Small intestine (tissue), 7 donors: ENCODE measurements at regions not wholly inside any gene's neighbourhood (a gene's known extent, or its start where the extent isn't known, plus 50 kb on each side); places are given as distances from the start of the nearest gene placed in this dataset.

ENCODE experiments used
- DNase-seq, 2 donors: peaks; one replicate each; pipeline versions ENCODE4 v3.0.0 to v3.0.0-alpha.2; 2013
- FAIRE-seq: peaks from 2 replicates; lab custom pipeline; 2012; peaks lifted over from hg19 to GRCh38; lab: Jason Lieb, UNC
- H3K27ac ChIP-seq, 3 donors: one replicate each; pipeline ENCODE4 v1.5.1; 2013; ENCODE audit warnings: low read length in 2 of 3, mild to moderate bottlenecking in 2 of 3, control low read depth in 1 of 3, inconsistent platforms in 1 of 3, low read depth in 1 of 3, moderate library complexity in 1 of 3
- H3K27me3 ChIP-seq, 3 donors: one replicate each; pipeline ENCODE4 v1.6.1; 2013; ENCODE audit warnings: low read length in 3 of 3, inconsistent platforms in 1 of 3; ENCODE audit not compliant: control insufficient read depth in 3 of 3, insufficient read depth in 3 of 3
- H3K36me3 ChIP-seq, 3 donors: one replicate each; pipeline ENCODE4 v1.6.1; 2013; ENCODE audit warnings: low read length in 3 of 3, inconsistent platforms in 1 of 3, low read depth in 1 of 3, mild to moderate bottlenecking in 1 of 3, moderate library complexity in 1 of 3; ENCODE audit not compliant: control insufficient read depth in 3 of 3, insufficient read depth in 2 of 3
- H3K4me1 ChIP-seq, 3 donors: one replicate each; pipeline ENCODE4 v1.6.1; 2013; ENCODE audit warnings: low read length in 2 of 3, inconsistent platforms in 1 of 3, low read depth in 1 of 3, mild to moderate bottlenecking in 1 of 3, moderate library complexity in 1 of 3; ENCODE audit not compliant: control insufficient read depth in 3 of 3, insufficient read depth in 2 of 3
- H3K4me3 ChIP-seq, 3 donors: one replicate each; pipeline ENCODE4 v1.5.1; 2013; ENCODE audit warnings: low read length in 3 of 3, control low read depth in 1 of 3, inconsistent platforms in 1 of 3, low read depth in 1 of 3, mild to moderate bottlenecking in 1 of 3, moderate library complexity in 1 of 3
- H3K9me3 ChIP-seq, 2 donors: one replicate each; pipeline ENCODE4 v1.6.1; 2013; ENCODE audit warnings: low read depth in 1 of 2, low read length in 1 of 2; ENCODE audit not compliant: control insufficient read depth in 2 of 2, insufficient read depth in 1 of 2
- WGBS, 3 donors: extraction: QIAGEN DNeasy Blood & Tissue Kit; methylation state at CpG; one replicate each; pipeline ENCODE4 v1.1.7; 2013; 5-methylcytosine and 5-hydroxymethylcytosine counted together
- donor health status: healthy with polysubstance abuse.
- donor health status: control.
- donor health status: control.
- donor health status: Bipolar disorder and iron deficiency.
- donor health status: healthy.

DNA sequence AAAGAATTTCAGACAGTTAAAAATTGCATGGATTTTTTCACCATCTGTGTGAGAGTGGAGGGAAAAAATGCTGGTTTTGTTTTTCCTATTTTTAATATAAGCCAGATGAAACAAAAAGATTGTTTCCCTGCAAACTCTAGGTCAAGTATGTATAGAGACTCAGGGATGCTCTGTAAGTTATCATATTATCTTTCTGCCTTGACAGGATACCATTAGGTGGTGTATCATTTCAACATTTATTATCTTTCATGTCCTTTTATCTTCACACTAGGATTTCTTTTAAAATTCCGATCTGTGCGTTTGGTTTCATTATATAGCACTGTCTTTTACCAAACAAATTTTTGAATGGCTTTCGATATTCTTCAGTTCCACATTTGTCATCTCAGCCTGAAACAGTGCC lies 225.3 kb downstream of the EN1 start:
- Histone ChIP-seq H3K9me3 (peaks cover 0 to 1% of the 10 kb centered on the region in 2 donors), H3K27ac (no peak overlapping the region), H3K4me1 (no peaks in the 10 kb centered on the region), H3K27me3 (peaks cover 0 to 3% (median 0%) of the 10 kb centered on the region in 3 donors), H3K36me3 (no peaks in the 10 kb centered on the region), H3K4me3 (no peak overlapping the region)
- DNase-seq (no peak), FAIRE-seq (no peak)
- WGBS, 3 donors, result 70 to 92% (median 91%) methylated on average over 3 of the region's 3 CpGs

DNA sequence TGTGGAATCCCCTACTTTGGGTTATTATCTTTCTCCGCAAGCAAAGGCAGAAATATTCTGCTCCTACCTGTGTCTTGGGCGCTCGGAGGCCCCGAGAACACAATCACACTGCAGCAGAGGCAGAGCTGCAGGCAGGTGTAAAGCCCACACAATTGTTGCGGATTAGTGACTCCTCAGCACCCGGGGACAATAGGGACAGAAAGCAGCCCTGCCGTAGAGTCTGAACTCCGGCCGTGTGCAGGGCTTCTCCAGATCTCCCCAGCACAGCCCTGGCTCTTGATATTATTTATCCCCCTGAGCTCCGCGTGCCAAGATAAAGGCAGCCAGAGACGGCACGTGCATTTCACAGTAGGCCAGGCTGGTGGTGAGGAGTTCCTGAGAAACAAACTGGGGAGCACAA lies 229.2 kb downstream of the EN1 start:
- DNase-seq (no peak), FAIRE-seq (no peak)
- Histone ChIP-seq H3K4me1 (peaks cover 0 to 19% (median 0%) of the 10 kb centered on the region in 3 donors), H3K4me3 (no peak overlapping the region), H3K9me3 (no peaks in the 10 kb centered on the region), H3K27me3 (peaks cover 0 to 3% (median 0%) of the 10 kb centered on the region in 3 donors), H3K36me3 (no peaks in the 10 kb centered on the region), H3K27ac (no peak overlapping the region)
- 86 to 91% (median 86%) methylated on average over 13 of the region's 13 CpGs for WGBS, 3 donors

DNA sequence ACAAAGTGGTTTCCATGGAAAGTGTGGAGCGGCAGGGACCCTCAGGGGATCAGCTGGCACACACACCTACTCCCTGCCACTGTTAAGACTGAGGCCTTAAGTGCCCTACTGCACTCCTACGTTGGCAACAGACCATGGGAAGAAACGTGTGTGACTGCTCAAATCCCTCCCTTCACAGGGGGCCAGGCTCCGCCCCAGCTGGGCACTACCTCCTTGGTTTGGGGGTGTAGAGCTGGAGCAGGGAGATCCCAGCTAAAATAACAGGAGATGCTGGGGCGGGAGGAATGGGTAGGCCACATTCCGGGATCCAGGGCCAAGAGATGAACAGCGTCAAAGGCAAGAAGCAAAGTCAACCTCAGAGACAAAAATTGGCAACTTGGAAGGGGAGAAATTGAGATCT lies 231.0 kb downstream of the EN1 start:
- FAIRE-seq, result no peak
- peaks cover 0 to 31% (median 0%) of the 10 kb centered on the region in 3 donors for H3K4me1 ChIP-seq
- H3K27ac ChIP-seq, result no peak overlapping the region
- no peak overlapping the region for H3K4me3 ChIP-seq
- peaks cover 0 to 3% (median 0%) of the 10 kb centered on the region in 3 donors for H3K27me3 ChIP-seq
- DNase-seq, result no peak
- 84 to 90% (median 86%) methylated on average over 7 of the region's 7 CpGs for WGBS, 3 donors
- H3K9me3 ChIP-seq, result no peaks in the 10 kb centered on the region
- H3K36me3 ChIP-seq, result no peaks in the 10 kb centered on the region

DNA sequence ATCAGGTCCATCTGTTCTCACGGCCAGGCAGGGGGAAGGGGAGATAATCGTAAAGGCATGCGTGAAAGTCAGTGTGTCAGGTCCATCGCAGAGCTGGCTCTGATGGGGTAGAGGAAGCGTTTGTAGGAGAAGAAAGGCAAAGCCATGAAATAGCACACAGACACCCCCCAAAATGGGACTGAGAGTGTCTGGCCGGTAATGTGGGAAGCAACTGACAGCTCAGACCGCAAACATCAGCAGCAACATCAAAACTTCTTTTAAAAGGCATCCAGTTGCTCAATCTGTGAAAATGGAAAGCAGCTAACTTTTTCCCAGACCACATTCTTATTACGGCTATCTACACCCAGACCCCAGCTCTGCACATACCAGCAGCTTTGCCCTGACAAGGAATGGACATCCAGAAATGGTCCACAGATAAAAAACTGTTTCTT lies 232.6 kb downstream of the EN1 start:
- peak in 1 of 2 donors; percentile 42 for DNase-seq
- H3K36me3 ChIP-seq, result no peaks in the 10 kb centered on the region
- peaks cover 0 to 3% (median 0%) of the 10 kb centered on the region in 3 donors for H3K27me3 ChIP-seq
- H3K4me1 ChIP-seq, result peaks cover 0 to 32% (median 0%) of the 10 kb centered on the region in 3 donors
- FAIRE-seq, result no peak
- H3K27ac ChIP-seq, result no peak overlapping the region
- WGBS, 3 donors, result 55 to 81% (median 75%) methylated on average over 8 of the region's 8 CpGs
- H3K9me3 ChIP-seq, result peaks cover 0 to 4% of the 10 kb centered on the region in 2 donors
- no peak overlapping the region for H3K4me3 ChIP-seq

DNA sequence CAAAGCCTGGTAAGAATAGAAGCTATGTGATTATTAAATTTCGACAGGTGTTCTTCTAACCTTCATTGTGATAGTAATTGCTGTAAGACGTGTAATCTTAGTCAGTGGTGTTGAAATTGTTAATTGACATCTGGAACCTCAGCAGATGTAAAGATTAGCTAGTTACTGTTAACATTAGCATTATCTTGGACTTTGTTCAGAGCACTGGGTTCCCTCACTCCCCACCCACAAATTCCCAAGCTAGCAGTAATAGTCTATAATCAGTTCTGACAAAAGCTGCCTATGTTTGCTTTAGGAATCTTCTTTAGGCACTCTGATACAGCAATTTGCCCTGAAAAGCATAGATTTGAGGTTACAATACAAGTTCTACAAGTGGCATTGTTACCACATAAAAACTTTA lies 233.7 kb downstream of the EN1 start:
- no peaks in the 10 kb centered on the region for H3K27me3 ChIP-seq
- H3K9me3 ChIP-seq, result peaks cover 0 to 9% of the 10 kb centered on the region in 2 donors
- WGBS, 3 donors, result 6 to 42% (median 26%) methylated on average over 2 of the region's 2 CpGs
- peaks cover 0 to 32% (median 0%) of the 10 kb centered on the region in 3 donors for H3K4me1 ChIP-seq
- DNase-seq (peak; percentile 80 to 88), FAIRE-seq (no peak)
- peak overlapping the region in 1 of 3 donors; percentile 54 for H3K27ac ChIP-seq
- H3K4me3 ChIP-seq, result no peak overlapping the region
- no peaks in the 10 kb centered on the region for H3K36me3 ChIP-seq

DNA sequence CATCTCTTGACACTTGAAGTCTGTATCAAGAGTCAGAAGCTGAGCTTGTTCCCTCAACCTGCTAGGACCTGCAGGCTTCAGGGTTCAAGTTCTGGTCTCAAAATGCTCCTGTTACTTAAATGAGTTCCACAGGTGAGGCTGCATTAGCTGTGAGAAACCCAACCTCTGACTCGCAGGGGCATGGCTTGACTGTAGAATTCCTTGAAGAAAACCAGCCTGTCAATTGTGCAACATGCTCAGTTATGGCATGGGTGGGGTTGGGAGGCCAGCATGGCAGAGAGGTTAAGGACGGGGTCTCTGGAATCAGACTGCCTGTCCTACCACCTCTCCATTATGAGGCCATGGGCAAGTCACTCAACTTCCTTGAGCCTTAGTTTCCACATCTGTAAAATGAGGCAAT lies 235.8 kb downstream of the EN1 start:
- H3K36me3 ChIP-seq, result no peaks in the 10 kb centered on the region
- no peaks in the 10 kb centered on the region for H3K27me3 ChIP-seq
- WGBS, 3 donors, result 51 to 75% (median 70%) methylated on average over 2 of the region's 2 CpGs
- no peak overlapping the region for H3K27ac ChIP-seq
- peaks cover 0 to 9% of the 10 kb centered on the region in 2 donors for H3K9me3 ChIP-seq
- no peak overlapping the region for H3K4me3 ChIP-seq
- FAIRE-seq (no peak), DNase-seq (peak; percentile 18 to 52)
- H3K4me1 ChIP-seq, result peaks cover 0 to 32% (median 0%) of the 10 kb centered on the region in 3 donors

DNA sequence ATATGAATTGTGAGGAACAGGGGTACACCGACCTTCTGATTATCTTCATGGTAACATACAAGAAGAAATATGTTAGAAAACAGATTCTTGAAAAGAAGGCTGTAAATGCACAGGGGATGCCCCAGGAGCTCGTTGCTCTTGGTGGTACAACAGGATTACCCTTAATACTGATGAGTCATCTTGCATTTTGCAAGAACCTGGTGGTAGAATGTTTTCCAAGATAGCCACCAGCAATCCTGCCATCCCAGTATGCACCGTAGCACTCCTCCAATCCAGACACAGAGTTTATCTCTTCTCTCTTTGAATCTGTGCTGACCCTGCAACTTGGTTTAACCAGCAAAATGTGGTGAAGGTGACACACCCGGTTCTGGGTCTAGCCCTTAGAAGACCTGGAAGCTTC lies 238.3 kb downstream of the EN1 start:
- peak in 1 of 2 donors; percentile 22 for DNase-seq
- H3K4me3 ChIP-seq, result no peak overlapping the region

DNA sequence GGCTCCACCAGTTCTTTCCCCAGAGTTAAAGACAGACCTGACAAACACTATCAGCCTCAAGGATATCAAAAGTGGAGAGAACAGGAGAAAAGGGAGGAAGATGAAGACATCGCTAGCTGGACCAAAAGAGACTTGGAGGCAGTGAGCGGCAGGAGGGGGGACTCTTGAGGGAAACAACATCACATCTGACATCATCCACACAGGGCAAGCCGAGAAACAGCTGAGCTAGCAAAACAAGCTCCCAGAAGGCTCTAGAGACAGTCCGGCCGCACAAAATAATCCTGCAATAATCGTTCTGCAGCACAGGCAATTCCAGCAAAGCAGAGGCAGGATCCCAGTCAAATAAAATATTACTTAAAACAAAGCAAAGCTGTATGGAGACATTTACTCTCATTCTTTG lies 239.8 kb downstream of the EN1 start:
- DNase-seq (no peak), FAIRE-seq (no peak)
- Histone ChIP-seq H3K36me3 (no peaks in the 10 kb centered on the region), H3K9me3 (peaks cover 0 to 10% of the 10 kb centered on the region in 2 donors), H3K4me3 (no peak overlapping the region), H3K27me3 (no peaks in the 10 kb centered on the region), H3K4me1 (peaks cover 3 to 33% (median 4%) of the 10 kb centered on the region in 3 donors), H3K27ac (no peak overlapping the region)
- 78 to 92% (median 90%) methylated on average over 6 of the region's 6 CpGs for WGBS, 3 donors

More for the DNA sequence above, 238.3 kb downstream of the EN1 start:
- peaks cover 0 to 30% (median 0%) of the 10 kb centered on the region in 3 donors for H3K4me1 ChIP-seq
- FAIRE-seq, result no peak
- H3K9me3 ChIP-seq, result peaks cover 0 to 9% of the 10 kb centered on the region in 2 donors
- no peaks in the 10 kb centered on the region for H3K36me3 ChIP-seq
- H3K27ac ChIP-seq, result no peak overlapping the region
- H3K27me3 ChIP-seq, result no peaks in the 10 kb centered on the region
- WGBS, 3 donors, result 59 to 78% (median 74%) methylated on average over 4 of the region's 4 CpGs

DNA sequence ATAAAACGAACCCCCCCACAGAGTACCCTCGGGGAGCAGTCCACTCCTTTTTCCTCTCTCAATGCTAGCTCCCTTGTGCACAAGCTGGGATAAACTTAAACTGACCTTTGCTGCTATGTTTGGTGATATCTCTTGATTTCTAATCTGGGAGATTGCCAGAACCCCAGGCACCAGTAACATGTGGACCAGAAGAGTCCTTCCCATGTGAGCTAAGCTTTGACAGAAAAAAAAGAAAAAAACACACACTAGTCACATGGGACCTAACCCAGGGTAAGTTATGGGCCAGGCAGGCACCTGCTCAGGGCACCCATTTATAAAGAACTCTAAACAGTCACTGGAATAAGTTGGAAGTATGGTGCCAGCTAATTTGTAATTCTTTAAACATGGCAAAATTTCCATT lies 242.6 kb downstream of the EN1 start:
- FAIRE-seq (no peak), DNase-seq (peak; percentile 61 to 85)
- Histone ChIP-seq H3K27ac (peak overlapping the region; percentile 48 to 62 (median 50)), H3K36me3 (no peaks in the 10 kb centered on the region), H3K9me3 (peaks cover 0 to 13% of the 10 kb centered on the region in 2 donors), H3K27me3 (peaks cover 0 to 2% (median 0%) of the 10 kb centered on the region in 3 donors), H3K4me3 (peak overlapping the region in 1 of 3 donors; percentile 21), H3K4me1 (peaks cover 3 to 23% (median 4%) of the 10 kb centered on the region in 3 donors)
- 4 to 32% (median 10%) methylated on average over 2 of the region's 2 CpGs for WGBS, 3 donors
